ENCODE measurements at regions not wholly inside any gene's neighbourhood (a gene's known extent, or its start where the extent isn't known, plus 50 kb on each side); places are given as distances from the start of the nearest gene placed in this dataset.

DNA sequence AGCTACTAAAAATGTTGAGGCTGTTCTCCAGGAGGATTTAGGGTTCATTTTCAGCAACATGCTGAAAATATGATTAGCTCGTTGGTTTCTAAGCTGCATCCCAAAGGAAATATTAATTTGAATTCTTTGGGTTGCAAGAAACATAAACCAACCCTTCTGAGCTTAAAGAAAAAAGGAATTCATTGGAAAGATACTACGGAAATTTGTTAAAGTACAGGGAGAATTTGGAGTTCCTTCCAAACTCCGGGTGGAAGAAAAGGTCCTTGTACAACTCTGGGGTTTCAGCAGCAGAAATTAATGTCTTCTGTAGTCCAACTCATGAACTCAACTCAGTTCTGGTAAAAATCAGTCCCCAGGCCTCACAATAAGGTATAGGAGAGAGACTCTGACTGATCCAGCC lies 712.9 kb downstream of the UTRN start:
- TF ChIP-seq ZNF384 (IDR thresholded peaks at IDR 0.05) (no peak), NFRKB (IDR thresholded peaks at IDR 0.05) (no peak)
